SK-N-SH treated with all-trans-retinoic acid at 6 μM for 48 hours (cell line): ENCODE measurements at regions not wholly inside any gene's neighbourhood (a gene's known extent, or its start where the extent isn't known, plus 50 kb on each side); places are given as distances from the start of the nearest gene placed in this dataset.

Source experiments
- BACH2 ChIP-seq: fragments of 250-450 bp; sonication (Bioruptor Pico); IDR thresholded peaks from 2 replicates; pipeline ENCODE4 v1.9.0; 2021; ENCODE audit warnings: mild to moderate bottlenecking, borderline replicate concordance
- ISL1 ChIP-seq: fragments of 250-450 bp; sonication (Bioruptor Pico); IDR thresholded peaks from 2 replicates; pipeline ENCODE4 v2.1.2; 2022; ENCODE audit warnings: mild to moderate bottlenecking, moderate library complexity
- PPARA ChIP-seq: fragments of 250-450 bp; sonication (Bioruptor Pico); IDR thresholded peaks from 2 replicates; pipeline ENCODE4 v1.5.0; 2020; ENCODE audit warnings: mild to moderate bottlenecking, borderline replicate concordance
- SNAI2 ChIP-seq: fragments of 250-450 bp; sonication (Bioruptor Pico); IDR thresholded peaks from 2 replicates; pipeline ENCODE4 v1.5.0; 2020; ENCODE audit warnings: mild to moderate bottlenecking, moderate library complexity
- TCF4 ChIP-seq: fragments of 250-450 bp; sonication (Bioruptor Pico); IDR thresholded peaks from 2 replicates; pipeline ENCODE4 v1.8.0; 2021; ENCODE audit warnings: mild to moderate bottlenecking, moderate library complexity, borderline replicate concordance
- ZFP3 ChIP-seq: fragments of 250-450 bp; sonication (Bioruptor Pico); IDR thresholded peaks from 2 replicates; pipeline ENCODE4 v1.5.0; 2020; ENCODE audit warnings: mild to moderate bottlenecking, moderate library complexity
- ZFP30 ChIP-seq: fragments of 450-650 bp; formaldehyde crosslinking; IDR thresholded peaks from 2 replicates; pipeline ENCODE4 v1.5.0; 2022; ENCODE audit warnings: mild to moderate bottlenecking, moderate library complexity
- ZNF565 ChIP-seq: fragments of 450-650 bp; formaldehyde crosslinking; conservative IDR thresholded peaks from 2 replicates; pipeline ENCODE4 v1.5.0; 2020; ENCODE audit warnings: low read depth, mild to moderate bottlenecking, moderate library complexity
- TF ChIP-seq, protein P1 (sequence below): fragments of 250-450 bp; sonication (Bioruptor Pico); IDR thresholded peaks from 2 replicates; pipeline ENCODE4 v1.8.0; 2020; ENCODE audit warnings: mild to moderate bottlenecking, moderate library complexity, borderline replicate concordance
- TF ChIP-seq, protein P2 (sequence below): fragments of 250-450 bp; sonication (Bioruptor Pico); IDR thresholded peaks from 2 replicates; pipeline ENCODE4 v1.5.1; 2021; ENCODE audit warnings: mild to moderate bottlenecking, moderate library complexity
- TF ChIP-seq, protein P3 (sequence below): fragments of 250-450 bp; sonication (Bioruptor Pico); IDR thresholded peaks from 2 replicates; pipeline ENCODE4 v1.5.1; 2020; ENCODE audit warnings: low read depth, mild to moderate bottlenecking, moderate library complexity

DNA sequence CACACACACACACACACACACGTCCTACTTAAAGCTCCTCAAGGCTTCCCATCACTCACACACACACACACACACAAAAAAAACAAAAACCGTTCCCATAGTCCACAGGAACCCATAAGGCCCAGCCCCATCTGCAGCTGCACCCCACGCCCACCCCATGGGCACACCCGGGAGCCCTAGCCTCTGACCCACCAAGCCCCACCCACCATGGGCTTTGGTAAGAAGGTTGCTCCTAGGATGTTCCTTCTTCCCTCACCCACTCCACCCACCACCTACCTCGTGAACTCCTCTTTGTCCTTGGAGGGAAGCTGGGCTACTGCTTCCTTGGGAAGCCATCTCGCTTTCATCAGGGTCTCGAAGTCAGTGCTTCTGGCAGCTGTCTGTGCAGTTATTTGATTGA is 115.1 kb downstream of the TPRA1 start:
- TF ChIP-seq TCF4 (CRISPR knock-in tag), result no peak
- no peak for TF ChIP-seq ISL1 (CRISPR knock-in tag)
- TF ChIP-seq ZFP3 (CRISPR knock-in tag), result no peak
- no peak for TF ChIP-seq BACH2 (CRISPR knock-in tag)
- TF ChIP-seq, protein P1, sequence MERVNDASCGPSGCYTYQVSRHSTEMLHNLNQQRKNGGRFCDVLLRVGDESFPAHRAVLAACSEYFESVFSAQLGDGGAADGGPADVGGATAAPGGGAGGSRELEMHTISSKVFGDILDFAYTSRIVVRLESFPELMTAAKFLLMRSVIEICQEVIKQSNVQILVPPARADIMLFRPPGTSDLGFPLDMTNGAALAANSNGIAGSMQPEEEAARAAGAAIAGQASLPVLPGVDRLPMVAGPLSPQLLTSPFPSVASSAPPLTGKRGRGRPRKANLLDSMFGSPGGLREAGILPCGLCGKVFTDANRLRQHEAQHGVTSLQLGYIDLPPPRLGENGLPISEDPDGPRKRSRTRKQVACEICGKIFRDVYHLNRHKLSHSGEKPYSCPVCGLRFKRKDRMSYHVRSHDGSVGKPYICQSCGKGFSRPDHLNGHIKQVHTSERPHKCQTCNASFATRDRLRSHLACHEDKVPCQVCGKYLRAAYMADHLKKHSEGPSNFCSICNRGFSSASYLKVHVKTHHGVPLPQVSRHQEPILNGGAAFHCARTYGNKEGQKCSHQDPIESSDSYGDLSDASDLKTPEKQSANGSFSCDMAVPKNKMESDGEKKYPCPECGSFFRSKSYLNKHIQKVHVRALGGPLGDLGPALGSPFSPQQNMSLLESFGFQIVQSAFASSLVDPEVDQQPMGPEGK (CRISPR knock-in tag), result no peak
- TF ChIP-seq SNAI2 (CRISPR knock-in tag), result no peak
- TF ChIP-seq, protein P2, sequence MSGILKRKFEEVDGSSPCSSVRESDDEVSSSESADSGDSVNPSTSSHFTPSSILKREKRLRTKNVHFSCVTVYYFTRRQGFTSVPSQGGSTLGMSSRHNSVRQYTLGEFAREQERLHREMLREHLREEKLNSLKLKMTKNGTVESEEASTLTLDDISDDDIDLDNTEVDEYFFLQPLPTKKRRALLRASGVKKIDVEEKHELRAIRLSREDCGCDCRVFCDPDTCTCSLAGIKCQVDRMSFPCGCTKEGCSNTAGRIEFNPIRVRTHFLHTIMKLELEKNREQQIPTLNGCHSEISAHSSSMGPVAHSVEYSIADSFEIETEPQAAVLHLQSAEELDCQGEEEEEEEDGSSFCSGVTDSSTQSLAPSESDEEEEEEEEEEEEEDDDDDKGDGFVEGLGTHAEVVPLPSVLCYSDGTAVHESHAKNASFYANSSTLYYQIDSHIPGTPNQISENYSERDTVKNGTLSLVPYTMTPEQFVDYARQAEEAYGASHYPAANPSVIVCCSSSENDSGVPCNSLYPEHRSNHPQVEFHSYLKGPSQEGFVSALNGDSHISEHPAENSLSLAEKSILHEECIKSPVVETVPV, result no peak
- TF ChIP-seq ZNF565, result no peak
- TF ChIP-seq PPARA (CRISPR knock-in tag), result no peak
- no peak for TF ChIP-seq ZFP30
- TF ChIP-seq, protein P3, sequence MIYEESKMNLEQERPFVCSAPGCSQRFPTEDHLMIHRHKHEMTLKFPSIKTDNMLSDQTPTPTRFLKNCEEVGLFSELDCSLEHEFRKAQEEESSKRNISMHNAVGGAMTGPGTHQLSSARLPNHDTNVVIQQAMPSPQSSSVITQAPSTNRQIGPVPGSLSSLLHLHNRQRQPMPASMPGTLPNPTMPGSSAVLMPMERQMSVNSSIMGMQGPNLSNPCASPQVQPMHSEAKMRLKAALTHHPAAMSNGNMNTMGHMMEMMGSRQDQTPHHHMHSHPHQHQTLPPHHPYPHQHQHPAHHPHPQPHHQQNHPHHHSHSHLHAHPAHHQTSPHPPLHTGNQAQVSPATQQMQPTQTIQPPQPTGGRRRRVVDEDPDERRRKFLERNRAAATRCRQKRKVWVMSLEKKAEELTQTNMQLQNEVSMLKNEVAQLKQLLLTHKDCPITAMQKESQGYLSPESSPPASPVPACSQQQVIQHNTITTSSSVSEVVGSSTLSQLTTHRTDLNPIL, result no peak
